GM12865 (cell line): ENCODE measurements at regions not wholly inside any gene's neighbourhood (a gene's known extent, or its start where the extent isn't known, plus 50 kb on each side); places are given as distances from the start of the nearest gene placed in this dataset.

Experiments used
- DNase-seq: peaks from one replicate; pipeline ENCODE4 v3.0.0; 2010; ENCODE audit warnings: low read depth
- H3K4me3 ChIP-seq: 2 replicates; pipeline ENCODE4 v1.5.1; 2011; ENCODE audit warnings: mild to moderate bottlenecking, low read depth, low read length, control low read depth
- TF ChIP-seq, protein P1 (sequence below): IDR thresholded peaks from 2 replicates; pipeline ENCODE4 v1.5.1; 2011; ENCODE audit warnings: low read length, control low read depth, low read depth, inconsistent platforms; ENCODE audit not compliant: insufficient read depth; ENCODE audit errors: missing control alignments

DNA sequence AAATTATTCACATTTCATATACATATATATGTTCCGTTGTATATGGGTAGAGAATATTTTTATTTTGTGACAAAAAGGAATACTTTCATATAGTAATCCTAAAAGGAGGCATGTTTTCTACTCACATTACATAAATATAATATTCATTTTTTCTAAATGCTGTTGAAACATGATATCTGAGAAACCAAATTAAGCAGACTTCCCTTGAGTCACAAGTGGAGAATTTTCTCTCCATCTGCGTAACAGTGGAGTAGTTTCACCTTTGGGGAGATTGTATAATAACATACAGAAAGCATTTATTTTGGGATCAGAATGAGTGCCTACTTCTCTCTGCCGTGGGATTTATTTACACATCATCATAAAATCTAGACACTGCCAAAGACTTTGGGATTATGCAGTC, 849.8 kb downstream of the NSUN3 start:
- no peak overlapping the region for H3K4me3 ChIP-seq
- TF ChIP-seq, protein P1, sequence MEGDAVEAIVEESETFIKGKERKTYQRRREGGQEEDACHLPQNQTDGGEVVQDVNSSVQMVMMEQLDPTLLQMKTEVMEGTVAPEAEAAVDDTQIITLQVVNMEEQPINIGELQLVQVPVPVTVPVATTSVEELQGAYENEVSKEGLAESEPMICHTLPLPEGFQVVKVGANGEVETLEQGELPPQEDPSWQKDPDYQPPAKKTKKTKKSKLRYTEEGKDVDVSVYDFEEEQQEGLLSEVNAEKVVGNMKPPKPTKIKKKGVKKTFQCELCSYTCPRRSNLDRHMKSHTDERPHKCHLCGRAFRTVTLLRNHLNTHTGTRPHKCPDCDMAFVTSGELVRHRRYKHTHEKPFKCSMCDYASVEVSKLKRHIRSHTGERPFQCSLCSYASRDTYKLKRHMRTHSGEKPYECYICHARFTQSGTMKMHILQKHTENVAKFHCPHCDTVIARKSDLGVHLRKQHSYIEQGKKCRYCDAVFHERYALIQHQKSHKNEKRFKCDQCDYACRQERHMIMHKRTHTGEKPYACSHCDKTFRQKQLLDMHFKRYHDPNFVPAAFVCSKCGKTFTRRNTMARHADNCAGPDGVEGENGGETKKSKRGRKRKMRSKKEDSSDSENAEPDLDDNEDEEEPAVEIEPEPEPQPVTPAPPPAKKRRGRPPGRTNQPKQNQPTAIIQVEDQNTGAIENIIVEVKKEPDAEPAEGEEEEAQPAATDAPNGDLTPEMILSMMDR: no peak
- no peak for DNase-seq

DNA sequence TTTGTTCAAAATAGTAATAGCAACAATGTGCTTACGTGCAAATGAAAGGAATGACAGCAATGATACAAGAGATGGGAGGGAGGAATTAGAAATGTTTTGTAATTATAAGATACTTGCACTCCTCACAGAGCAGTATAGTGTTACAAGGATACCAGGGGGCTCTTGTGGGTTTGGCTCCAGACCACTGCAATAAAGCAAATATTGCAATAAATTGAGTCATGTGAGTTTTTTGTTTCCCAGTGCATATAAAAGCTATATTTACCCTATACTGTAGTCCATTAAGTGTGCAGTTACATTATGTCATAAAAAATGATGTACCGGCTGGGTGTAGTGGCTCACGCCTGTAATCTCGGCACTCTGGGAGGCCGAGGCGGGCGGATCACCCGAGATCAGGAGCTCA, 864.3 kb downstream of the NSUN3 start:
- no peak for DNase-seq
- TF ChIP-seq, protein P1: no peak
- H3K4me3 ChIP-seq: no peak overlapping the region

DNA sequence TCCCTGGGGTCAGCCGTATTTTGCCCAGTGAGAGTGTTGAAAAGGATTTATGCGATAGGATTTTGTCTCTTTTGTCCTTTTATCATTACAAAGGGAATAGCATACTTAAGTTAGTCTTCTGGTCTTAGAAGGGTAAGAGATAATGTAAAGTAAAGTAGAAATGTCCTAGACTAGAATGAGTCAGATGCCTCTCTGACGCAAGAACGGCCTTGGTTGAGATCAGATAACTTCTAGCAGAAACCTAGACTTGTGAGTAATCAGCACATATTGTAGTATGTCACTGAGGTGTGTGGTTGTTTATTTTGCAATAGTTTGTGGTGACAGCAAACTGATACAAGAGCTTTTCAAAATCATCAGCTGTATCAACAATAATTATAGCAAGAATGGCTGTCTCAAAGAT, 866.1 kb downstream of the NSUN3 start:
- no peak for DNase-seq
- H3K4me3 ChIP-seq: no peak overlapping the region
- TF ChIP-seq, protein P1: no peak

DNA sequence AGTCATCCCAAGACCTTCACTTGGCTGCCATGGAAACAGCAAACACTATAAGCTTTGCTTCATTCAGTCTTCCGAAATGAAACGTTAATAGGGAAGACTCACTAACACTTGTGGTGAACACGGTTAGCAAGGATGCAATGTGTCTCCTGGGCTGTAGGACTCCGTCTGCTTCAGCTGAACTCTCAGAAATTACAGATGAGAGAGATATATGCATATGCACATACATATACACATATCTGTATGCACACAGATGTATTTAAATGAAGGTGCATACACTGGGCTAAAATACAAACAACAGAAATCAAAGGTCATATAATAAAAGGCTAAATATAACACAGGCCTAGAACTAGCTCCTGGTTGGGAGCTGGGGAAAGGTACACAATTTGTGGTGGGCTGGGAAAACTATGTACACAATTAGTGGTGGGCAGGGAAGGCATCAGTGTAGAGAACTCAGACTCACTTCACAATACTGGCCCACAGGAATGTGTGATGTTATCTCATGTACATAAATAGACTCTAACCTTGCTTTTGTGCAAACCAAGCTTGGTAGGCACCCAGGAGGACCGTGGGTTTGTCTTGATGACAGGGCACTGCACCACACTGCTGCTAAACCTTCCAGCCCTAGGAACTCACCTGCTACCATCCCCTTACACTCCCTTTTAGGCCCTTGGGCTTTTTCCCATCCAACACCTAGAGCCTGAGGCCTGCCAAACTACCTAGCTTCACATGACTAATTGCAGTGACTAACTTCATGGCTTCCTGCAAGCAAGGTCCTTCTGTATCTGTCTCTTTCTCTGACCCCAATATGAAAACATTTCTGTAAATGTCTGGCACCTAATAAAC, 873.1 kb downstream of the NSUN3 start:
- TF ChIP-seq, protein P1: no peak
- no peak for DNase-seq
- H3K4me3 ChIP-seq: no peak overlapping the region

DNA sequence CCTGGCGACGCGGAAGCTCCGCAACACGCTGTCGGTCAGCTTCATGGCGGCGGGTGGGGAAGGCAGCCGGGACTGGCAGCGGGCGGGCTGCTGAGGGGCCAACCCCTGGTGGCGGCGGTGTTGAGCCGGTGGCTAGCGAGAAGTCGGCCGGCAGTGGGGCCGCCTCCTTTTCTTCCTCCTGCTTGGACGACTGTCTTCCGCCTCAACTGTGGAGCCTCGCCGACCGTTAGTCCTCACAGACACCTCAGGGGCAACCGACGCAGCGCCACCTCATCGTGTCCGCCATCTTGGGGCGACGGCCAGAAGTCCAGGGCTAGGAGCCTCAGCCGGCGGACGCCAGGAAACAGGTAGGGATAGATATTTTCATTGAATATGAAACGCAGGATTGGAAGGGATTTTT, 875.1 kb downstream of the NSUN3 start:
- TF ChIP-seq, protein P1: no peak
- no peak for DNase-seq
- H3K4me3 ChIP-seq: no peak overlapping the region

DNA sequence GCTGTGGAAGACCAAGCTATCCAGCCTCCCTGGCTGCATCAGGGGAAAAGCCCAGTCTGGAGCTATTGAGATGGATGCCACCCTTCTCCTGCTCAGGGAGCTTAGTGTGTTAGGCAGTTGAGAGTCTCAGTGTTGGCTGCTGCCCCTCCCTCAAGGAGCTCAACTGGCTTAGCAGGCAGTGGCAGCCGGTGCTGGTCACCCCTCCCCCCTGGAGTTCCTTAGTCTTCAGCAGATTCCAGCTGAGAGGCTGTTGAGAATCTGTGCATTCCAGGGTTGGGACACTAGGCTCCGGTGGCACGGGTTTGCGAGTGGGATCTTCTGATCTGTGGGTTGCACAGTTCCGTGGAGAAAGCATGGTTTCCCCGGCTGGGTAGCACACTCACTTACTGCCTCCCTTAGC, 883.8 kb downstream of the NSUN3 start:
- no peak for DNase-seq
- TF ChIP-seq, protein P1: no peak

DNA sequence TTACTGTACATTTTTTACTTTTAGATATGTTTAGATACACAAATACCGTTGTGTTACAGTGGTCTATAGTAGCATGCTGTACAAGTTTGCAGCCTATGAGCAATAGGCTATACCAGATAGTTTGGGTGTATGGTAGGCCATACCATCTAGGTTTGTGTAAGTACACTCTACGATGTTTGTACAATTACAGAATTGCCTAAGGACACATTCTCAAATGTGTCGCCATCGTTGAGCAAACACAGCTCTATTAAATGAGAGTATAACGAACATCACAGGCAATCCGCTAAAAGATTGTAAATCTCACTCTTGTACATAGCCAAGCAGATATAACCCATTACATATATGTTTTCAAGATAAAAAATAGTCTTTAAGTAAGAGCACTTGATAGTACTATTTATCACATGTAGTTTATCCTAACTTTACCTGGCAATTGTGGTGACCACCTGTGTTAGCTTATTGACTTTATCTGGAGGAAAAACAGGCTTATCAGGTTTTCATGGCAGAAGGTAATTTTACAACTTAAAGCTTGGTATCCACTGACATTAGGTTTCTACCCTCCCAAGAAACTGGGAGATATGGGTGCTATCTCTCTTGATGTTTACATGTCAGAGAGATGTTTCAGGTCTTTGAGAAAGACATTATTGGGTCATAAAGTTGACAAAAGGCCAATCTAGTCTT, 898.7 kb downstream of the NSUN3 start:
- TF ChIP-seq, protein P1: no peak
- no peak for DNase-seq
- H3K4me3 ChIP-seq: no peak overlapping the region

More for the DNA sequence above, 883.8 kb downstream of the NSUN3 start:
- H3K4me3 ChIP-seq: no peak overlapping the region
